ENCODE measurements at regions not wholly inside any gene's neighbourhood (a gene's known extent, or its start where the extent isn't known, plus 50 kb on each side); places are given as distances from the start of the nearest gene placed in this dataset.

DNA sequence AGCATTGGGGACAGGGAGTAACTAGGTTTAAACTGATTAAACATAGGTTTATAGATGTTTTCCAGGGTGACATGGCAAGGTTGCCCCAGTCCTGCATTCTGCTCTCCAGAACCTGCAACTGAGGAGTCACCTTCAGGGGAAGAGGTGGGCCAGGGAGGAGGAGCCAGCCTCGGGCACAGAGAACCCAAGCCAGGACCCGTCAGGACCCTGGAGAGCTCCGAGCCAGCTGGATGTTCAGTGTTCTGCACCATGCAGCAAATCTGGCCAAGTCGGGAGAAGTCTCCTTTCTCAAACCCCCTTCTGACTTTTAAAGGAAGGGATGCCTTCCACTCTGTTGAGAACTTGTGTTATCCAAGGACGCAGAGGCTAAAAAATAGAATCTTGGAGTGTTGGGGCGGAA lies 62.1 kb upstream of the SLC6A11 start (continued):
- TF ChIP-seq ZNF747 (CRISPR knock-in tag; IDR thresholded peaks at IDR 0.05; ENCODE audit: borderline replicate concordance) (no peak), GABPA (IDR thresholded peaks at IDR 0.05; ENCODE audit: low read depth, low read length) (no peak), GABPA (CRISPR knock-in tag; IDR thresholded peaks at IDR 0.05; ENCODE audit: low read depth) (no peak), DZIP1 (CRISPR knock-in tag; IDR thresholded peaks at IDR 0.05) (no peak), HOXA5 (CRISPR knock-in tag; IDR thresholded peaks at IDR 0.05) (peak; percentile 72; the same call in 1 of the 2 replicates), RFX1 (IDR thresholded peaks at IDR 0.05) (no peak), TBL1XR1 (IDR thresholded peaks at IDR 0.05; ENCODE audit: borderline replicate concordance, low read length, partially characterized antibody) (no peak), ELF3 (CRISPR knock-in tag; IDR thresholded peaks at IDR 0.05) (peak; percentile 39; the same call in 1 of the 2 replicates), KLF16 (CRISPR knock-in tag; IDR thresholded peaks at IDR 0.05) (peak in 1 of 2 experiments; percentile 62; a peak in 1 of 4 replicates), ADNP (CRISPR knock-in tag; IDR thresholded peaks at IDR 0.05) (no peak), ZNF567 (CRISPR knock-in tag; IDR thresholded peaks at IDR 0.05; ENCODE audit: borderline replicate concordance) (no peak), RBM22 (optimal IDR thresholded peaks at IDR 0.05; ENCODE audit: low read length) (no peak), ZNF33B (CRISPR knock-in tag; IDR thresholded peaks at IDR 0.05) (no peak)
- TF ChIP-seq, protein P1, sequence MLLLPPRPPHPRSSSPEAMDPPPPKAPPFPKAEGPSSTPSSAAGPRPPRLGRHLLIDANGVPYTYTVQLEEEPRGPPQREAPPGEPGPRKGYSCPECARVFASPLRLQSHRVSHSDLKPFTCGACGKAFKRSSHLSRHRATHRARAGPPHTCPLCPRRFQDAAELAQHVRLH (CRISPR knock-in tag; IDR thresholded peaks at IDR 0.05; ENCODE audit: borderline replicate concordance, low read depth): 0 out of 2 replicates have a peak, but pooled peaks have one; percentile 39
- TF ChIP-seq, protein P2, sequence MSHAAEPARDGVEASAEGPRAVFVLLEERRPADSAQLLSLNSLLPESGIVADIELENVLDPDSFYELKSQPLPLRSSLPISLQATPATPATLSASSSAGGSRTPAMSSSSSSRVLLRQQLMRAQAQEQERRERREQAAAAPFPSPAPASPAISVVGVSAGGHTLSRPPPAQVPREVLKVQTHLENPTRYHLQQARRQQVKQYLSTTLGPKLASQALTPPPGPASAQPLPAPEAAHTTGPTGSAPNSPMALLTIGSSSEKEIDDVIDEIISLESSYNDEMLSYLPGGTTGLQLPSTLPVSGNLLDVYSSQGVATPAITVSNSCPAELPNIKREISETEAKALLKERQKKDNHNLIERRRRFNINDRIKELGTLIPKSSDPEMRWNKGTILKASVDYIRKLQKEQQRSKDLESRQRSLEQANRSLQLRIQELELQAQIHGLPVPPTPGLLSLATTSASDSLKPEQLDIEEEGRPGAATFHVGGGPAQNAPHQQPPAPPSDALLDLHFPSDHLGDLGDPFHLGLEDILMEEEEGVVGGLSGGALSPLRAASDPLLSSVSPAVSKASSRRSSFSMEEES (CRISPR knock-in tag; IDR thresholded peaks at IDR 0.05): peak; percentile 69
- TF ChIP-seq, protein P3, sequence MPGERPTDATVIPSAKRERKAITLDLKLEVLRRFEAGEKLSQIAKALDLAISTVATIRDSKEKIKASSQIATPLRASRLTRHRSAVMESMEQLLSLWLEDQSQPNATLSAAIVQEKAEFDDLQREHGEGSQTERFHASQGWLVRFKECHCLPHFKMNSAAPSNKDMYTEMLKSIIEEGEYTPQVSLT (CRISPR knock-in tag; IDR thresholded peaks at IDR 0.05; ENCODE audit: borderline replicate concordance, low read depth): no peak
- TF ChIP-seq, protein P4, sequence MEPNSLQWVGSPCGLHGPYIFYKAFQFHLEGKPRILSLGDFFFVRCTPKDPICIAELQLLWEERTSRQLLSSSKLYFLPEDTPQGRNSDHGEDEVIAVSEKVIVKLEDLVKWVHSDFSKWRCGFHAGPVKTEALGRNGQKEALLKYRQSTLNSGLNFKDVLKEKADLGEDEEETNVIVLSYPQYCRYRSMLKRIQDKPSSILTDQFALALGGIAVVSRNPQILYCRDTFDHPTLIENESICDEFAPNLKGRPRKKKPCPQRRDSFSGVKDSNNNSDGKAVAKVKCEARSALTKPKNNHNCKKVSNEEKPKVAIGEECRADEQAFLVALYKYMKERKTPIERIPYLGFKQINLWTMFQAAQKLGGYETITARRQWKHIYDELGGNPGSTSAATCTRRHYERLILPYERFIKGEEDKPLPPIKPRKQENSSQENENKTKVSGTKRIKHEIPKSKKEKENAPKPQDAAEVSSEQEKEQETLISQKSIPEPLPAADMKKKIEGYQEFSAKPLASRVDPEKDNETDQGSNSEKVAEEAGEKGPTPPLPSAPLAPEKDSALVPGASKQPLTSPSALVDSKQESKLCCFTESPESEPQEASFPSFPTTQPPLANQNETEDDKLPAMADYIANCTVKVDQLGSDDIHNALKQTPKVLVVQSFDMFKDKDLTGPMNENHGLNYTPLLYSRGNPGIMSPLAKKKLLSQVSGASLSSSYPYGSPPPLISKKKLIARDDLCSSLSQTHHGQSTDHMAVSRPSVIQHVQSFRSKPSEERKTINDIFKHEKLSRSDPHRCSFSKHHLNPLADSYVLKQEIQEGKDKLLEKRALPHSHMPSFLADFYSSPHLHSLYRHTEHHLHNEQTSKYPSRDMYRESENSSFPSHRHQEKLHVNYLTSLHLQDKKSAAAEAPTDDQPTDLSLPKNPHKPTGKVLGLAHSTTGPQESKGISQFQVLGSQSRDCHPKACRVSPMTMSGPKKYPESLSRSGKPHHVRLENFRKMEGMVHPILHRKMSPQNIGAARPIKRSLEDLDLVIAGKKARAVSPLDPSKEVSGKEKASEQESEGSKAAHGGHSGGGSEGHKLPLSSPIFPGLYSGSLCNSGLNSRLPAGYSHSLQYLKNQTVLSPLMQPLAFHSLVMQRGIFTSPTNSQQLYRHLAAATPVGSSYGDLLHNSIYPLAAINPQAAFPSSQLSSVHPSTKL (CRISPR knock-in tag; IDR thresholded peaks at IDR 0.05): peak; percentile 24; the same call in 1 of the 2 replicates

Measured in HepG2 (cell line).